CD14-positive monocyte (primary cell): ENCODE measurements at regions not wholly inside any gene's neighbourhood (a gene's known extent, or its start where the extent isn't known, plus 50 kb on each side); places are given as distances from the start of the nearest gene placed in this dataset. TPM values are rescaled to one million over a fixed set of nuclear protein-coding genes. Genes with fewer than 3 reads are reported as not detected.

Experiments used
- DNase-seq, 3 donors: peaks; one replicate each; pipeline ENCODE4 v3.0.0-alpha.2; 2011 to 2022
- H2AFZ ChIP-seq: 2 replicates; pipeline ENCODE4 v1.6.0; 2012; ENCODE audit warnings: mild to moderate bottlenecking, low read depth, low read length, inconsistent platforms; ENCODE audit not compliant: insufficient read depth, poor library complexity, severe bottlenecking
- H3K27ac ChIP-seq, 2 donors: 1 replicate in 1 of 2; 2 replicates in 1 of 2; pipeline ENCODE4 v1.5.1; 2012 to 2013; ENCODE audit warnings: low read length in 2 of 2, control low read depth in 1 of 2, inconsistent platforms in 1 of 2, low read depth in 1 of 2, mild to moderate bottlenecking in 1 of 2
- H3K27me3 ChIP-seq, 2 donors: one replicate each; pipeline versions ENCODE4 v1.6.0 to v1.6.1; 2011 to 2013; ENCODE audit warnings: low read length in 2 of 2; ENCODE audit not compliant: control insufficient read depth in 2 of 2, insufficient read depth in 2 of 2
- H3K36me3 ChIP-seq, 2 donors: replicated peaks in 1 of 2; 1 replicate in 1 of 2; 2 replicates in 1 of 2; pipeline versions ENCODE4 v1.5.1 to v1.6.1; 2012 to 2013; ENCODE audit warnings: low read length in 2 of 2, control low read depth in 1 of 2, inconsistent platforms in 1 of 2, mild to moderate bottlenecking in 1 of 2; ENCODE audit not compliant: insufficient read depth in 2 of 2, control insufficient read depth in 1 of 2
- H3K4me1 ChIP-seq, 2 donors: 1 replicate in 1 of 2; 2 replicates in 1 of 2; pipeline versions ENCODE4 v1.5.1 to v1.6.1; 2012 to 2013; ENCODE audit warnings: low read length in 2 of 2, control low read depth in 1 of 2, inconsistent platforms in 1 of 2, mild to moderate bottlenecking in 1 of 2, moderate library complexity in 1 of 2; ENCODE audit not compliant: insufficient read depth in 2 of 2, control insufficient read depth in 1 of 2
- H3K4me2 ChIP-seq: replicated peaks from 2 replicates; pipeline ENCODE3; 2012; ENCODE audit warnings: low read length, moderate library complexity, mild to moderate bottlenecking; ENCODE audit not compliant: poor library complexity, severe bottlenecking; ENCODE audit errors: extremely low read depth
- H3K4me3 ChIP-seq, 3 experiments: fragments of 200-600 bp in 1 of 3; sonication (generic) in 1 of 3; replicated peaks in 1 of 3; 1 replicate in 2 of 3; 2 replicates in 1 of 3; pipeline ENCODE4 v1.5.1; 2011 to 2013; ENCODE audit warnings: low read length in 3 of 3, mild to moderate bottlenecking in 3 of 3, control low read depth in 2 of 3, low read depth in 2 of 3, inconsistent platforms in 1 of 3, moderate library complexity in 1 of 3
- H3K79me2 ChIP-seq: 2 replicates; pipeline ENCODE4 v1.6.0; 2012; ENCODE audit warnings: mild to moderate bottlenecking, control low read depth, inconsistent platforms, low read length, moderate library complexity; ENCODE audit not compliant: insufficient read depth
- H3K9ac ChIP-seq: 2 replicates; pipeline ENCODE4 v1.6.0; 2017; ENCODE audit warnings: low read length, mild to moderate bottlenecking; ENCODE audit not compliant: insufficient read depth, poor library complexity, severe bottlenecking
- H3K9me3 ChIP-seq, 2 donors: replicated peaks in 1 of 2; 1 replicate in 1 of 2; 2 replicates in 1 of 2; pipeline versions ENCODE4 v1.5.1 to v1.6.1; 2012 to 2013; ENCODE audit warnings: low read length in 2 of 2, control low read depth in 1 of 2; ENCODE audit not compliant: control insufficient read depth in 1 of 2, insufficient read depth in 1 of 2
- H4K20me1 ChIP-seq: 2 replicates; pipeline ENCODE4 v1.6.0; 2012; ENCODE audit warnings: mild to moderate bottlenecking, low read length, control low read depth, moderate library complexity; ENCODE audit not compliant: insufficient read depth
- H3K27ac Mint-ChIP-seq, 7 donors: one replicate each; pipeline ENCODE4 v1.8.0; 2020; ENCODE audit warnings: mild to moderate bottlenecking in 7 of 7, mixed read lengths in 7 of 7, moderate library complexity in 6 of 7, inconsistent platforms in 2 of 7
- H3K27me3 Mint-ChIP-seq, 3 donors: one replicate each; pipeline ENCODE4 v1.8.0; 2021 to 2022; ENCODE audit warnings: low read depth in 3 of 3, mild to moderate bottlenecking in 3 of 3, mixed read lengths in 3 of 3, moderate library complexity in 3 of 3, inconsistent platforms in 1 of 3
- H3K36me3 Mint-ChIP-seq, 2 donors: one replicate each; pipeline ENCODE4 v1.8.0; 2020; ENCODE audit warnings: mixed read lengths in 2 of 2, inconsistent platforms in 1 of 2, mild to moderate bottlenecking in 1 of 2
- H3K4me1 Mint-ChIP-seq: one replicate; pipeline ENCODE4 v1.8.0; 2020; ENCODE audit warnings: mild to moderate bottlenecking, mixed read lengths
- H3K4me3 Mint-ChIP-seq, 2 donors: one replicate each; pipeline ENCODE4 v1.8.0; 2020; ENCODE audit warnings: mild to moderate bottlenecking in 2 of 2, mixed read lengths in 2 of 2, moderate library complexity in 1 of 2
- H3K9me3 Mint-ChIP-seq, 7 donors: one replicate each; pipeline ENCODE4 v1.8.0; 2020 to 2022; ENCODE audit warnings: mixed read lengths in 7 of 7, mild to moderate bottlenecking in 6 of 7, moderate library complexity in 6 of 7, inconsistent platforms in 2 of 7
- CTCF ChIP-seq: fragments of 200-600 bp; IDR thresholded peaks from one replicate; pipeline ENCODE4 v1.8.0; 2022; ENCODE audit warnings: antibody characterized with exemption, mild to moderate bottlenecking
- WGBS: methylation state at CpG from one replicate; pipeline ENCODE4 v1.1.5; 2013; ENCODE audit warnings: missing lambda C conversion rate; ENCODE audit not compliant: insufficient coverage; 5-methylcytosine and 5-hydroxymethylcytosine counted together
- intact Hi-C, 2 donors: fragments of 100-400 bp; cut with micrococcal nuclease; formaldehyde crosslinking; loops; one replicate each; pipeline versions ENCODE4 v1.15.0 to v1.15.1; 2023
- small RNA-seq: library from RNA; depleted of rRNA; stranded (forward); fragments of <200 nt; gene quantifications from one replicate; pipeline ENCODE3, GENCODE V24; 2012; ENCODE audit warnings: low read depth; ENCODE audit not compliant: insufficient read length

DNA sequence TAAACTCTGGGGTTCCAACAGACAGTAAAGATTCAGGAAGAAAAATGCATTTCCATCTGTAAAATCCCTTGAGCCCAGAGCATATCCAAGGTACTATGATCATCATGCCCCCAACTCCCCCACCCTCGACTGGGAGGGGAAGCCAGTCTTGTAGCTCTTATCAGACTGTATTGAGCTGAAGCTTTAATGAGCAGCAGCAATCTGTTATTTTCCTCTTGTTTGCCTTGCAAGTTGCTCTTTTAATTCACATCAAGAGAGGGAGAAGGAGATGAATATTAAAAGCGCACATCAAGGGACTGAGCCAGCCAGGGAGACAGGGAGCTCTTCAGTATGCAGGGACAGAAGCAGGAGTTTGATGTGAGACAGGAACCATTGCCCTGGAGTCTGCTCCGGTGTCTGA is 52.5 kb upstream of the KCNA3 start:
- Histone ChIP-seq H3K4me2 (no peak overlapping the region), H3K4me1 (peaks cover 0 to 4% of the 10 kb centered on the region in 2 donors), H4K20me1 (no peaks in the 10 kb centered on the region), H3K27me3 (peaks cover 0 to 5% of the 10 kb centered on the region in 2 donors), H3K9me3 (no peaks in the 10 kb centered on the region), H3K36me3 (no peaks in the 10 kb centered on the region), H3K9ac (no peak overlapping the region), H3K4me3 (no peak overlapping the region), H2AFZ (no peak overlapping the region), H3K79me2 (no peaks in the 10 kb centered on the region), H3K27ac (no peak overlapping the region)
- no peaks in the 10 kb centered on the region for H3K36me3 Mint-ChIP-seq
- TF ChIP-seq CTCF, result no peak
- peaks cover 7% of the 10 kb centered on the region for H3K4me1 Mint-ChIP-seq
- H3K27me3 Mint-ChIP-seq, result peaks cover 13 to 20% (median 19%) of the 10 kb centered on the region in 3 donors
- intact Hi-C loops, result no loop called here
- no peak overlapping the region for H3K4me3 Mint-ChIP-seq
- no peak for DNase-seq
- no peak overlapping the region for H3K27ac Mint-ChIP-seq
- peaks cover 0 to 2% (median 0%) of the 10 kb centered on the region in 7 donors for H3K9me3 Mint-ChIP-seq
- WGBS, result 89% methylated on average over 2 of the region's 3 CpGs

DNA sequence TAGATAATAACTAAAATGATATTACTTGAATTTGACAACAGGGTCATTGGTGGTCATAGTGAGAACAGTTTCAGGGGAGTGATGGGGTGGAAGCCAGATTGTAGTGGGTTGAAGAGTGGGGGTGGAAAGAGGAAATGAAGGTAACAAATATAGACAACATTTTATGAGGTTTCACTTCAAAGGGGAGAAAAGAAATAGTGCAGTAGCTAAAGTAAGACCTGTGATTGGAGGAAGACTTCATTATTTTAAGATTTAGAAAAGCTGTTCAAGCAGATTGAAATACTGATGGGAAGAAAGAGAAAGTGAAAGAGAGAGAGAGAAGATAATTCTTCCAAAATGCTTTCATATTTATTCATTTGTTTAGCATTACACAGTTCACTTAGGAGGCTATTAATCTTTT is 52.0 kb upstream of the KCNA3 start:
- H3K4me2 ChIP-seq, result no peak overlapping the region
- no peak overlapping the region for H3K27ac ChIP-seq
- intact Hi-C loops, result no loop called here

More for the DNA sequence above, 52.0 kb upstream of the KCNA3 start:
- H3K9ac ChIP-seq, result no peak overlapping the region
- H3K79me2 ChIP-seq, result no peaks in the 10 kb centered on the region
- peaks cover 0 to 4% of the 10 kb centered on the region in 2 donors for H3K4me1 ChIP-seq
- no peak for DNase-seq
- peaks cover 0 to 2% (median 0%) of the 10 kb centered on the region in 7 donors for H3K9me3 Mint-ChIP-seq
- no peak overlapping the region for H2AFZ ChIP-seq
- H3K36me3 Mint-ChIP-seq, result no peaks in the 10 kb centered on the region
- no peaks in the 10 kb centered on the region for H4K20me1 ChIP-seq
- TF ChIP-seq CTCF, result no peak
- H3K4me3 ChIP-seq, result no peak overlapping the region
- peaks cover 0 to 5% of the 10 kb centered on the region in 2 donors for H3K27me3 ChIP-seq
- H3K27ac Mint-ChIP-seq, result no peak overlapping the region
- H3K4me1 Mint-ChIP-seq, result peaks cover 7% of the 10 kb centered on the region
- H3K36me3 ChIP-seq, result no peaks in the 10 kb centered on the region
- H3K9me3 ChIP-seq, result no peaks in the 10 kb centered on the region
- peaks cover 13 to 19% (median 19%) of the 10 kb centered on the region in 3 donors for H3K27me3 Mint-ChIP-seq
- H3K4me3 Mint-ChIP-seq, result no peak overlapping the region

Small RNA genes lying in the stretch of these regions (small RNA-seq; reads per million reads assigned to genes)
- not detected for gene RF00019
